SK-N-SH (cell line): ENCODE measurements at regions not wholly inside any gene's neighbourhood (a gene's known extent, or its start where the extent isn't known, plus 50 kb on each side); places are given as distances from the start of the nearest gene placed in this dataset.
"Not testable (repeated sequence)": the region's sequence is repeated elsewhere in the genome, so short reads cannot be mapped to it uniquely, and the experiment has no call there.

Experiments
- CTCF ChIA-PET: fragments of 300-600, 350-600 bp; formaldehyde crosslinking; extraction: SDS; loops from one replicate; lab custom pipeline; 2021; lab: Yijun Ruan, JAX
- POLR2A ChIA-PET: fragments of 350-600 bp; sonication (Branson Sonifier 250); formaldehyde crosslinking; extraction: SDS; loops from one replicate; lab custom pipeline; 2020; ENCODE audit warnings: antibody characterized with exemption, inconsistent platforms; lab: Yijun Ruan, JAX
- DNase-seq: peaks from one replicate; pipeline ENCODE4 v3.0.0; 2012
- H2AFZ ChIP-seq: fragments of 200-600 bp; sonication (generic); 2 replicates; pipeline ENCODE4 v1.8.1; 2016; ENCODE audit warnings: antibody characterized with exemption, mild to moderate bottlenecking, low read depth
- H3F3A ChIP-seq: fragments of 200-600 bp; sonication (generic); replicated peaks from 2 replicates; pipeline ENCODE3; 2016; ENCODE audit warnings: antibody characterized with exemption, mild to moderate bottlenecking; ENCODE audit not compliant: insufficient read depth
- H3K27ac ChIP-seq, 2 experiments: fragments of 200-500 bp in 1 of 2; fragments of 200-600 bp in 1 of 2; sonication (Bioruptor generic) in 1 of 2; sonication (generic), shearing (Covaris generic) in 1 of 2; 2 replicates each; pipeline versions ENCODE4 v1.5.1 to v1.6.1; 2014 to 2016; ENCODE audit warnings: low read depth in 2 of 2, inconsistent platforms in 1 of 2, low read length in 1 of 2, mild to moderate bottlenecking in 1 of 2, mixed read lengths in 1 of 2
- H3K27me3 ChIP-seq: fragments of 200-600 bp; sonication (generic), shearing (Covaris generic); 2 replicates; pipeline ENCODE4 v1.6.1; 2016; ENCODE audit warnings: mixed run types; ENCODE audit not compliant: insufficient read depth
- H3K36me3 ChIP-seq, 2 experiments: fragments of 200-500 bp in 1 of 2; fragments of 200-600 bp in 1 of 2; sonication (Bioruptor generic) in 1 of 2; sonication (generic) in 1 of 2; replicated peaks in 1 of 2; 2 replicates each; pipeline versions ENCODE3 to v1.5.1; 2014 to 2016; ENCODE audit warnings: low read length in 1 of 2, mild to moderate bottlenecking in 1 of 2; ENCODE audit not compliant: insufficient read depth in 2 of 2, control insufficient read depth in 1 of 2
- H3K4me1 ChIP-seq, 2 experiments: fragments of 200-500 bp in 1 of 2; fragments of 200-600 bp in 1 of 2; sonication (Bioruptor generic) in 1 of 2; sonication (generic), shearing (Covaris generic) in 1 of 2; 2 replicates each; pipeline versions ENCODE4 v1.5.1 to v1.6.1; 2014 to 2016; ENCODE audit warnings: low read depth in 1 of 2, low read length in 1 of 2, mixed run types in 1 of 2; ENCODE audit not compliant: insufficient read depth in 2 of 2, control insufficient read depth in 1 of 2
- H3K4me2 ChIP-seq: fragments of 200-600 bp; sonication (generic), shearing (Covaris generic); 2 replicates; pipeline ENCODE4 v1.6.1; 2017; ENCODE audit warnings: mixed run types
- H3K4me3 ChIP-seq, 2 experiments: fragments of 200-500 bp in 1 of 2; fragments of 200-600 bp in 1 of 2; sonication (Bioruptor generic) in 1 of 2; sonication (generic), shearing (Covaris generic) in 1 of 2; 2 replicates each; pipeline versions ENCODE4 v1.5.1 to v1.8.1; 2014 to 2016; ENCODE audit warnings: low read depth in 2 of 2, inconsistent platforms in 1 of 2, low read length in 1 of 2, mild to moderate bottlenecking in 1 of 2, mixed read lengths in 1 of 2, moderate library complexity in 1 of 2
- H3K79me2 ChIP-seq: fragments of 200-600 bp; sonication (generic); 2 replicates; pipeline ENCODE4 v1.8.1; 2017; ENCODE audit warnings: mild to moderate bottlenecking; ENCODE audit not compliant: insufficient read depth
- H3K9ac ChIP-seq: fragments of 200-600 bp; sonication (generic); 2 replicates; pipeline ENCODE4 v1.6.1; 2017; ENCODE audit warnings: mixed run types
- H3K9me2 ChIP-seq: fragments of 200-600 bp; sonication (generic); 2 replicates; pipeline ENCODE4 v1.6.1; 2017; ENCODE audit warnings: mixed run types
- H3K9me3 ChIP-seq: fragments of 200-600 bp; sonication (generic); 2 replicates; pipeline ENCODE4 v1.6.1; 2017; ENCODE audit warnings: mixed run types, mild to moderate bottlenecking, moderate library complexity
- H4K20me1 ChIP-seq: fragments of 200-600 bp; sonication (generic); 2 replicates; pipeline ENCODE4 v1.6.1; 2017; ENCODE audit warnings: mild to moderate bottlenecking, mixed run types; ENCODE audit not compliant: insufficient read depth
- CHD2 ChIP-seq: fragments of 150-350 bp; IDR thresholded peaks from 2 replicates; pipeline ENCODE4 v1.6.1; 2018; ENCODE audit warnings: low read length; ENCODE audit not compliant: partially characterized antibody
- CTCF ChIP-seq: fragments of 200-600 bp; sonication (generic); IDR thresholded peaks from 2 replicates; pipeline ENCODE4 v1.6.1; 2017; ENCODE audit warnings: antibody characterized with exemption, mild to moderate bottlenecking, moderate library complexity
- EP300 ChIP-seq, 2 experiments: IDR thresholded peaks; 2 replicates each; pipeline versions ENCODE4 v1.4.0 to v1.6.1; 2012; ENCODE audit warnings: borderline replicate concordance in 1 of 2, low read depth in 1 of 2, low read length in 1 of 2
- FOXJ3 ChIP-seq: sonication (generic); formaldehyde crosslinking; IDR thresholded peaks from 2 replicates; pipeline ENCODE4 v1.5.1; 2020; ENCODE audit warnings: mild to moderate bottlenecking, missing genetic modification reagents
- JUND ChIP-seq: IDR thresholded peaks from 2 replicates; pipeline ENCODE4 v1.4.0; 2012
- MEF2A ChIP-seq: IDR thresholded peaks from 2 replicates; pipeline ENCODE4 v1.4.0; 2012; ENCODE audit warnings: low read depth, borderline replicate concordance
- MXI1 ChIP-seq: IDR thresholded peaks from 2 replicates; pipeline ENCODE4 v1.6.1; 2012; ENCODE audit warnings: mild to moderate bottlenecking, low read depth, low read length, improper control_type of control experiment
- PBX3 ChIP-seq: IDR thresholded peaks from 2 replicates; pipeline ENCODE4; 2012
- POLR2AphosphoS5 ChIP-seq: IDR thresholded peaks from 2 replicates; pipeline ENCODE4 v1.6.1; 2012; ENCODE audit warnings: low read depth, low read length
- SMC3 ChIP-seq: IDR thresholded peaks from 2 replicates; pipeline ENCODE4 v1.6.1; 2012; ENCODE audit warnings: low read depth, low read length, improper control_type of control experiment
- TCF12 ChIP-seq: IDR thresholded peaks from 2 replicates; pipeline ENCODE4 v1.4.0; 2012
- YY1 ChIP-seq: IDR thresholded peaks from 2 replicates; pipeline ENCODE4 v1.4.0; 2012; ENCODE audit warnings: low read depth, mild to moderate bottlenecking
- WGBS: methylation state at CpG from one replicate; pipeline ENCODE4 v1.1.6; 2017; ENCODE audit warnings: low lambda C conversion rate; 5-methylcytosine and 5-hydroxymethylcytosine counted together
- TF ChIP-seq, protein P1 (sequence below): fragments of 150-350 bp; IDR thresholded peaks from 2 replicates; pipeline ENCODE4 v1.6.1; 2016; ENCODE audit warnings: mild to moderate bottlenecking, low read depth, low read length
- TF ChIP-seq, protein P2 (sequence below): IDR thresholded peaks from 2 replicates; pipeline ENCODE4 v1.4.0; 2012; ENCODE audit warnings: low read depth, borderline replicate concordance

DNA sequence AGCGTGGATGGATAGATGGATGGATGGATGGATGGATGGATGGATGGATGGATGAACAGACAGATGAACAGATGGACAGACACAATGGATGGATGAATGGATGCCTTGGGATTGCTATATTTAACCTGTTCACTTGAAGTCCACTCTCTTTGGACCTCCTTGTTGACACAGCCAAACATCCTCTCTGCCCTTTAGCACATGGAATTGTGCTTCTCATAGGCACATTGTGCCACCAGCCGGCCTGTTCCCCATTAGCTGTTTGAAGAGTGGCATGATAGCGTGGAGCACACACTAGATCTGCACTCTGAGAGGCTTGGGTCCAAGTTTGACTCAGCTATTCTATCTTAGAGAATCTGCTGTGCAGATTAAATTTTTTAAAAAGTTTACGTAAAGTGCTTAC, 56.9 kb upstream of the GSC start (continued):
- no peak for TF ChIP-seq CHD2
- TF ChIP-seq YY1 = no peak
- no peak for TF ChIP-seq PBX3
- TF ChIP-seq SMC3 = no peak
- TF ChIP-seq TCF12 = no peak
- no peak for TF ChIP-seq MEF2A
- no peak for TF ChIP-seq EP300 (IDR thresholded peaks at IDR 0.05; ENCODE audit: borderline replicate concordance in 1 of 2, low read depth in 1 of 2, low read length in 1 of 2)

- peak; percentile 25; the same call in 1 of the 2 replicates for TF ChIP-seq CTCF
- no peak for TF ChIP-seq JUND
- H3K9me2 ChIP-seq = no peaks in the 10 kb centered on the region
- no peaks in the 10 kb centered on the region for H3K79me2 ChIP-seq
- no peak overlapping the region for H3K27ac ChIP-seq
- ChIA-PET POLR2A (no interaction called here), CTCF (interaction anchor here (0.7 to 1.0 kb wide), 2 partner anchors 13 to 19 kb away, joined by 3 to 4 read pairs; no protein-coding TSS in a partner anchor)
- no peaks in the 10 kb centered on the region for H3K9me3 ChIP-seq
- no peak for DNase-seq
- no peaks in the 10 kb centered on the region for H3K36me3 ChIP-seq
- H3K4me2 ChIP-seq = no peak overlapping the region
- no peaks in the 10 kb centered on the region for H3F3A ChIP-seq
- H3K4me1 ChIP-seq = no peaks in the 10 kb centered on the region; a peak in 1 of 4 replicates
- no peaks in the 10 kb centered on the region for H3K27me3 ChIP-seq
- no peak overlapping the region for H3K4me3 ChIP-seq
- WGBS = 35% methylated on average over 8 of the region's 8 CpGs
- no peak overlapping the region; the same call in 1 of the 2 replicates for H2AFZ ChIP-seq
- H3K9ac ChIP-seq = no peak overlapping the region
- H4K20me1 ChIP-seq = no peaks in the 10 kb centered on the region
Measured at GRCh38 chr14:94823556-94824341, 53.8 kb upstream of the GSC start.

DNA sequence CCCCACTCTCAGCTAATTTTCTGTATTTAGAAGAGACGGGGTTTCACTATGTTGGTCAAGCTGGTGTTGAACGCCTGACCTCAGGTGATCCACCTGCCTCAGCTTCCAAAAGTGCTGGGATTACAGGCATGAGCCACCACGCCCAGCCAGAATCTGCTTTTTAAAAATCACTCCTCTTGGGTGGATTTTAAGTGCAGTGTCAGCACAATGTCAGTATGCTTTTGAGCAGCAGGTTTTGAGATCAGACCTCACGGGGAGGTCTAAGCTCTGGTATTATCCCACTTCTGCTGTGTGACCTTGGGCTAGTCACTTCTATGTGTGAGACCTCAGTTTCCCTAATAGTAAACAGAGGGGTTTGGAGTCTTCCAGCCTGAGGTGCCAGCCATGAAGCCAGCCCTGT, 51.8 kb upstream of the GSC start:
- no peak overlapping the region for H3K27ac ChIP-seq
- H3K4me3 ChIP-seq = no peak overlapping the region
- H3F3A ChIP-seq = no peaks in the 10 kb centered on the region
- no peak for DNase-seq
- no peaks in the 10 kb centered on the region for H4K20me1 ChIP-seq
- ChIA-PET POLR2A (no interaction called here), CTCF (no interaction called here)
- H3K4me2 ChIP-seq = no peak overlapping the region
- H3K79me2 ChIP-seq = no peaks in the 10 kb centered on the region
- H3K9me3 ChIP-seq = no peaks in the 10 kb centered on the region
- WGBS = 49% methylated on average over 4 of the region's 4 CpGs
- TF ChIP-seq MXI1 (no peak), EP300 (IDR thresholded peaks at IDR 0.05; ENCODE audit: borderline replicate concordance in 1 of 2, low read depth in 1 of 2, low read length in 1 of 2) (no peak), FOXJ3 (no peak), JUND (no peak), POLR2AphosphoS5 (no peak)
- TF ChIP-seq, protein P1, sequence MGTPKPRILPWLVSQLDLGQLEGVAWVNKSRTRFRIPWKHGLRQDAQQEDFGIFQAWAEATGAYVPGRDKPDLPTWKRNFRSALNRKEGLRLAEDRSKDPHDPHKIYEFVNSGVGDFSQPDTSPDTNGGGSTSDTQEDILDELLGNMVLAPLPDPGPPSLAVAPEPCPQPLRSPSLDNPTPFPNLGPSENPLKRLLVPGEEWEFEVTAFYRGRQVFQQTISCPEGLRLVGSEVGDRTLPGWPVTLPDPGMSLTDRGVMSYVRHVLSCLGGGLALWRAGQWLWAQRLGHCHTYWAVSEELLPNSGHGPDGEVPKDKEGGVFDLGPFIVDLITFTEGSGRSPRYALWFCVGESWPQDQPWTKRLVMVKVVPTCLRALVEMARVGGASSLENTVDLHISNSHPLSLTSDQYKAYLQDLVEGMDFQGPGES = no peak
- TF ChIP-seq, protein P2, sequence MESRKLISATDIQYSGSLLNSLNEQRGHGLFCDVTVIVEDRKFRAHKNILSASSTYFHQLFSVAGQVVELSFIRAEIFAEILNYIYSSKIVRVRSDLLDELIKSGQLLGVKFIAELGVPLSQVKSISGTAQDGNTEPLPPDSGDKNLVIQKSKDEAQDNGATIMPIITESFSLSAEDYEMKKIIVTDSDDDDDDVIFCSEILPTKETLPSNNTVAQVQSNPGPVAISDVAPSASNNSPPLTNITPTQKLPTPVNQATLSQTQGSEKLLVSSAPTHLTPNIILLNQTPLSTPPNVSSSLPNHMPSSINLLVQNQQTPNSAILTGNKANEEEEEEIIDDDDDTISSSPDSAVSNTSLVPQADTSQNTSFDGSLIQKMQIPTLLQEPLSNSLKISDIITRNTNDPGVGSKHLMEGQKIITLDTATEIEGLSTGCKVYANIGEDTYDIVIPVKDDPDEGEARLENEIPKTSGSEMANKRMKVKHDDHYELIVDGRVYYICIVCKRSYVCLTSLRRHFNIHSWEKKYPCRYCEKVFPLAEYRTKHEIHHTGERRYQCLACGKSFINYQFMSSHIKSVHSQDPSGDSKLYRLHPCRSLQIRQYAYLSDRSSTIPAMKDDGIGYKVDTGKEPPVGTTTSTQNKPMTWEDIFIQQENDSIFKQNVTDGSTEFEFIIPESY = no peak
- H3K4me1 ChIP-seq = no peaks in the 10 kb centered on the region; a peak in 1 of 4 replicates
- H3K9ac ChIP-seq = no peak overlapping the region
- H3K36me3 ChIP-seq = no peaks in the 10 kb centered on the region
- no peak overlapping the region for H2AFZ ChIP-seq
- H3K9me2 ChIP-seq = no peaks in the 10 kb centered on the region
- no peaks in the 10 kb centered on the region for H3K27me3 ChIP-seq

DNA sequence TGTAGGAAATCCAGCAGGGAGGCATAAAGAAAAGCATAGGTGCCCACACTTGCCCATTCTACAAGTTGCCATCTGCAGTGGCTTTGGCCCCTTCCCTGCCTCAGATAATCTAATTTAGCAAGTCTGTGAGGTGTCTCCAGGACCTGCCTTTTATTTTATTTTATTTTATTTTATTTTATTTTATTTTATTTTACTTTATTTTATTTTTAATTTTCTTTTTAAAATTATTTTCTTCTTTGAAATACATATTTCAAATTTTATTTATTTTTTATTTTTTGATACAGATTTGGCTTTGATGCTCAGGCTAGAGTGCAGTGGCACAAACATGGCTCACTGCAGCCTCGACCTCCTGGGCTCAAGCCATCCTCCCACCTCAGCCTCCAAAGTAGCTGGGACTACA, 51.0 kb upstream of the GSC start:
- POLR2A ChIA-PET, H3K79me2 ChIP-seq, H2AFZ ChIP-seq, H3K27me3 ChIP-seq, H3K36me3 ChIP-seq, DNase-seq, H3K9ac ChIP-seq, H3F3A ChIP-seq, H3K4me3 ChIP-seq, H3K27ac ChIP-seq, H3K4me1 ChIP-seq, H3K9me3 ChIP-seq, H3K4me2 ChIP-seq, H4K20me1 ChIP-seq, H3K9me2 ChIP-seq, CTCF ChIA-PET: not testable (repeated sequence)
- 17% methylated on average over 1 of the region's 1 CpG for WGBS
